ENCODE measurements at regions not wholly inside any gene's neighbourhood (a gene's known extent, or its start where the extent isn't known, plus 50 kb on each side); places are given as distances from the start of the nearest gene placed in this dataset.

GRCh38 chr1:95339377-95339776, 105.4 kb downstream of the RWDD3 start:
- no peak overlapping the region for H4K5ac ChIP-seq (ENCODE audit: insufficient read length, low read depth, low read length)
- no peak overlapping the region for H4K91ac ChIP-seq (replicated peaks; ENCODE audit: insufficient read length, low read length)
- no peak overlapping the region for H3K4me3 ChIP-seq (ENCODE audit: extremely low read depth in 1 of 4, insufficient read depth in 2 of 4, low read depth in 3 of 4, low read length in 4 of 4)
- H2BK15ac ChIP-seq (ENCODE audit: low read length) = no peak overlapping the region
- no peak overlapping the region for H2BK120ac ChIP-seq (replicated peaks; ENCODE audit: low read depth, low read length)
- no peak overlapping the region for H3K14ac ChIP-seq (ENCODE audit: insufficient read length)
- no peak overlapping the region for H4K8ac ChIP-seq (ENCODE audit: extremely low read depth, insufficient read depth, low read length)
- H2BK5ac ChIP-seq (ENCODE audit: low read depth, low read length) = no peak overlapping the region
- H2AFZ ChIP-seq (ENCODE audit: low read length) = no peak overlapping the region
- no peak overlapping the region for H3K23ac ChIP-seq (ENCODE audit: insufficient read length)
- no peak overlapping the region for H3K4me2 ChIP-seq (ENCODE audit: insufficient read depth in 1 of 2, low read depth in 2 of 2, low read length in 2 of 2)
- no peaks in the 10 kb centered on the region for H3K79me1 ChIP-seq (ENCODE audit: low read depth, low read length)
- H3K27me3 ChIP-seq (replicated peaks in 1 of 4; ENCODE audit: control insufficient read depth in 3 of 4, extremely low read depth in 1 of 4, insufficient read depth in 3 of 4, low read length in 3 of 4) = no peaks in the 10 kb centered on the region
- WGBS, 2 experiments (ENCODE audit: extremely low coverage in 1 of 2, insufficient coverage in 1 of 2, insufficient read length in 1 of 2, insufficient replicate concordance in 2 of 2, low coverage in 1 of 2, low lambda C conversion rate in 2 of 2, missing lambda C conversion rate in 1 of 2) = 92% methylated on average over 9 of the region's 9 CpGs; no CpG with 5 or more reads in 1 of the 2 experiments
- no peak overlapping the region for H3K56ac ChIP-seq (replicated peaks; ENCODE audit: insufficient read length, low read depth, low read length)
- H4K20me1 ChIP-seq (replicated peaks in 1 of 2; ENCODE audit: control insufficient read depth in 1 of 2, insufficient read depth in 2 of 2, low read length in 2 of 2) = no peaks in the 10 kb centered on the region
- FAIRE-seq (no peak), DNase-seq (ENCODE audit: low read depth in 1 of 2, low spot score in 2 of 2) (no peak)
- CTCF ChIA-PET (ENCODE audit: partially characterized antibody) = interaction anchor here (1.0 kb wide), 1 partner anchor 17 kb away, joined by 3 read pairs; no protein-coding TSS in a partner anchor
- no peak overlapping the region for H3K27ac ChIP-seq (ENCODE audit: low read depth, low read length)
- H3K36me3 ChIP-seq (ENCODE audit: control insufficient read depth in 2 of 4, insufficient read depth in 4 of 4, low read length in 3 of 4) = no peaks in the 10 kb centered on the region
- H3K79me2 ChIP-seq (ENCODE audit: control insufficient read depth in 1 of 2, insufficient read depth in 2 of 2, low read length in 2 of 2) = no peaks in the 10 kb centered on the region
- no peaks in the 10 kb centered on the region for H3K9me3 ChIP-seq (ENCODE audit: insufficient read depth in 2 of 2, low read depth in 1 of 2, low read length in 1 of 2)
- no peak overlapping the region for H3K9ac ChIP-seq (replicated peaks in 1 of 4; ENCODE audit: extremely low read depth in 1 of 4, low read depth in 3 of 4, low read length in 3 of 4)
- no peak overlapping the region for H2BK12ac ChIP-seq (ENCODE audit: low read depth, low read length)
- no peaks in the 10 kb centered on the region for H3K23me2 ChIP-seq (ENCODE audit: low read depth, low read length)
- H3K4ac ChIP-seq (replicated peaks; ENCODE audit: insufficient read length, low read depth, low read length) = no peak overlapping the region
- no peak overlapping the region for H2BK20ac ChIP-seq (ENCODE audit: low read length)
- TF ChIP-seq, protein P1, sequence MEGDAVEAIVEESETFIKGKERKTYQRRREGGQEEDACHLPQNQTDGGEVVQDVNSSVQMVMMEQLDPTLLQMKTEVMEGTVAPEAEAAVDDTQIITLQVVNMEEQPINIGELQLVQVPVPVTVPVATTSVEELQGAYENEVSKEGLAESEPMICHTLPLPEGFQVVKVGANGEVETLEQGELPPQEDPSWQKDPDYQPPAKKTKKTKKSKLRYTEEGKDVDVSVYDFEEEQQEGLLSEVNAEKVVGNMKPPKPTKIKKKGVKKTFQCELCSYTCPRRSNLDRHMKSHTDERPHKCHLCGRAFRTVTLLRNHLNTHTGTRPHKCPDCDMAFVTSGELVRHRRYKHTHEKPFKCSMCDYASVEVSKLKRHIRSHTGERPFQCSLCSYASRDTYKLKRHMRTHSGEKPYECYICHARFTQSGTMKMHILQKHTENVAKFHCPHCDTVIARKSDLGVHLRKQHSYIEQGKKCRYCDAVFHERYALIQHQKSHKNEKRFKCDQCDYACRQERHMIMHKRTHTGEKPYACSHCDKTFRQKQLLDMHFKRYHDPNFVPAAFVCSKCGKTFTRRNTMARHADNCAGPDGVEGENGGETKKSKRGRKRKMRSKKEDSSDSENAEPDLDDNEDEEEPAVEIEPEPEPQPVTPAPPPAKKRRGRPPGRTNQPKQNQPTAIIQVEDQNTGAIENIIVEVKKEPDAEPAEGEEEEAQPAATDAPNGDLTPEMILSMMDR (IDR thresholded peaks at IDR 0.05; ENCODE audit: control extremely low read depth in 1 of 3, insufficient read depth in 1 of 3, low read depth in 1 of 3, low read length in 3 of 3) = no peak
- TF ChIP-seq, protein P2, sequence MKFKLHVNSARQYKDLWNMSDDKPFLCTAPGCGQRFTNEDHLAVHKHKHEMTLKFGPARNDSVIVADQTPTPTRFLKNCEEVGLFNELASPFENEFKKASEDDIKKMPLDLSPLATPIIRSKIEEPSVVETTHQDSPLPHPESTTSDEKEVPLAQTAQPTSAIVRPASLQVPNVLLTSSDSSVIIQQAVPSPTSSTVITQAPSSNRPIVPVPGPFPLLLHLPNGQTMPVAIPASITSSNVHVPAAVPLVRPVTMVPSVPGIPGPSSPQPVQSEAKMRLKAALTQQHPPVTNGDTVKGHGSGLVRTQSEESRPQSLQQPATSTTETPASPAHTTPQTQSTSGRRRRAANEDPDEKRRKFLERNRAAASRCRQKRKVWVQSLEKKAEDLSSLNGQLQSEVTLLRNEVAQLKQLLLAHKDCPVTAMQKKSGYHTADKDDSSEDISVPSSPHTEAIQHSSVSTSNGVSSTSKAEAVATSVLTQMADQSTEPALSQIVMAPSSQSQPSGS (IDR thresholded peaks at IDR 0.05; ENCODE audit: low read length) = no peak
- TF ChIP-seq POU5F1 (IDR thresholded peaks at IDR 0.05; ENCODE audit: low read depth, low read length) (no peak), KDM4A (IDR thresholded peaks at IDR 0.05; ENCODE audit: low read depth, low read length, severe bottlenecking) (no peak), RBBP5 (IDR thresholded peaks at IDR 0.05; ENCODE audit: borderline replicate concordance, low read depth, low read length) (no peak), CBX8 (IDR thresholded peaks at IDR 0.05; ENCODE audit: borderline replicate concordance, low read depth, low read length) (no peak), JUND (IDR thresholded peaks at IDR 0.05; ENCODE audit: low read length) (no peak), HDAC6 (IDR thresholded peaks at IDR 0.05; ENCODE audit: low read depth, low read length) (no peak), BRCA1 (IDR thresholded peaks at IDR 0.05; ENCODE audit: low read depth, low read length) (no peak), CHD1 (IDR thresholded peaks at IDR 0.05; ENCODE audit: low read depth, low read length) (no peak)
- POLR2A ChIA-PET (ENCODE audit: partially characterized antibody) = no interaction called here
- no peaks in the 10 kb centered on the region for H3K4me1 ChIP-seq (replicated peaks in 1 of 4; ENCODE audit: control insufficient read depth in 3 of 4, insufficient read depth in 4 of 4, low read length in 3 of 4)
- H3K18ac ChIP-seq (ENCODE audit: extremely low read depth, low read length) = no peak overlapping the region
- H2AK5ac ChIP-seq (ENCODE audit: low read depth, low read length) = no peak overlapping the region

Data from H1 (cell line).